ENCODE measurements at regions not wholly inside any gene's neighbourhood (a gene's known extent, or its start where the extent isn't known, plus 50 kb on each side); places are given as distances from the start of the nearest gene placed in this dataset.

GRCh38 chr13:65560936-65561335 lies 1669.2 kb downstream of the PCDH9 start:
- no peak for TF ChIP-seq EGR1 (IDR thresholded peaks at IDR 0.05)
- TF ChIP-seq, protein P1, sequence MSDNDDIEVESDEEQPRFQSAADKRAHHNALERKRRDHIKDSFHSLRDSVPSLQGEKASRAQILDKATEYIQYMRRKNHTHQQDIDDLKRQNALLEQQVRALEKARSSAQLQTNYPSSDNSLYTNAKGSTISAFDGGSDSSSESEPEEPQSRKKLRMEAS (IDR thresholded peaks at IDR 0.05) = no peak
